Putamen (tissue), 1 donor: ENCODE measurements at regions not wholly inside any gene's neighbourhood (a gene's known extent, or its start where the extent isn't known, plus 50 kb on each side); places are given as distances from the start of the nearest gene placed in this dataset.
"Not testable (repeated sequence)": the region's sequence is repeated elsewhere in the genome, so short reads cannot be mapped to it uniquely, and the experiment has no call there.

Source experiments
- DNase-seq: peaks from one replicate; pipeline ENCODE4 v3.0.0-alpha.2; 2016; ENCODE audit warnings: low spot score

DNA sequence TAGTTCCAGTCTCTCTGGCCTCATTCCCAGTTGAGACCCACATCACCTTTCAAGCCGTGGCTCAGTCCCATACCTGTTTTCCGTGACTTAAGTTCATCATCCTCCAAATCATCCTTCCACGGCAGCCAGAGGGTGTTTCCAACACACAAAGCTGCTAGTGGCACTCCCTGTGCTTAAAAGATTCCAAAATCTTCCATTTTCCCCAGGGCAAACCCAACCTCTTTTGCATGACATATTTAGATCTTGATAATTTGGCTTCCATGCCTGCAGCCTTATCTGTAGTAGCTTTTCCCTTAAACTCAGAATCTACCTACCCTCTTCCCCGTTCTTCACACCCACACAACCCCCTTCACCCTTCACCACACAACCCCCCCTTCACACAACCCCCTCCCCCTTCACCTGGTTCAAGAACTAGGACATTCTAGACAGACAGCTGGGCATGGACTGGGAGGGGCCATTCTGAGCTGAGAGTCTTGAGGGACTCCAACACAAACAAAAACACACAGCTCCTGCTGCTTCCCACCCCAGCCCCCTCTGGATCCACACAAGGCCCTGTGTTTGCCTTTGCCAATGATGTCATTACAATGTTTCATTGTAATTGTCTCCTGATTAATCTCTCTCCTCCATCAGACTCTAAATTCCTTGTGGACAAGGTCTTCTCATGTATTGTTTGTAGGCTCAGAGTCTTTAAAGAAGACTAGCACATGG lies 268.2 kb downstream of the SH3GL2 start:
- no peak for DNase-seq

DNA sequence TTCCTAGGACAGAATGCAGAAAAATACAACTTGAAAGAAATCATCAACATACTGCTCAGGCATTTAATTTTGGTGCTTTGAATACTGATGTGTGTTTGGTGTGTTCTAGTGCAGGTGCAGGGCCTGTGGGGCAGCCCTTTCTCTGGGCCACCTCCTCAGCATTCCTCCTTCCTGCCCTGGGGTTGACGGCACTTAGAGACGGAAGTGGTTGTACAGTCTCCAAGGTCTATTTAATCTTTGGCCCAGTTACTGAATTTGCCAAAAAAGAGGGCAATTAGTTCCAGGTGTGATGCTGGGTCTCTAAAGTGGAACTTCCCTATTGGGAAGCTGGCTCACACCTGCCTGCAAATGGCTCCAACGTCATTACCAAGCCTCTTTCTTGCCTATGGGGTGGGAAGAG lies 269.0 kb downstream of the SH3GL2 start:
- DNase-seq: no peak

DNA sequence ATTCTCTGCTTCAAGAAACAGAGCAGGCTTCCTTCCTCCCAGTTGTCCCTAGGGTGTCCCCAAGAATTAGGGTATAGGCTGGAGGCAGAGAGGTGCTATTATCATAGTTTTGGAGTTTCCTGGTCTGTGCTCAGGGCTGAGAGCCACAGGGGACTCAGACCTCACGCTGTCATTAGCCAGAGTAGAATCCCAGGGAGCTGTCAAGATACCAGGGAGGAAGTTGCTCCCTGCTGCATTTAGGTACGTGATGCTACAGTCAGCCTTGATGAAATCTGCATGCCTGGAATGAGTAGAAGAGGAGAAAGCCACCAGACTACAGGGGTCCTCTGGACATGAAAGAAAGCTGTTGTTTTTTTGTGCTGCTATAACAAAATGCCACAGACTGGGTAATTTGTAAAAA lies 273.2 kb downstream of the SH3GL2 start:
- no peak for DNase-seq

DNA sequence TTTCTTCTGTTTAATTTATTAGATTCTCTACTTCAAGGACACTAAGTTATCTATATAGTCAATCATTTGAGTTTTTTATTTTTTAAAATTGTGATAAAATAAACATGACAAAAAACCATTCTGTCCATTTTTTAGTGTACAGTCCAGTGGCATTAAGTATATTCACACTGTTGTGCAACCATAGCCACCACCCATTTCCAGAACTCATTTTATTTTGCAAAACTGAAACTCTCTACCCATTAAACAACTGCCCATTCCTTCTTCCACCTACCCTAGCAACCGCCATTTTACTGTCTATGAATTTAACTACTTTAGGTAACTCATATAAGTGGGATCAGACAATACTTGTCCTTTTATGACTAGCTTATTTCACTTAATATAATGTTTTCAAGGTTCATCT lies 275.6 kb downstream of the SH3GL2 start:
- no peak for DNase-seq

DNA sequence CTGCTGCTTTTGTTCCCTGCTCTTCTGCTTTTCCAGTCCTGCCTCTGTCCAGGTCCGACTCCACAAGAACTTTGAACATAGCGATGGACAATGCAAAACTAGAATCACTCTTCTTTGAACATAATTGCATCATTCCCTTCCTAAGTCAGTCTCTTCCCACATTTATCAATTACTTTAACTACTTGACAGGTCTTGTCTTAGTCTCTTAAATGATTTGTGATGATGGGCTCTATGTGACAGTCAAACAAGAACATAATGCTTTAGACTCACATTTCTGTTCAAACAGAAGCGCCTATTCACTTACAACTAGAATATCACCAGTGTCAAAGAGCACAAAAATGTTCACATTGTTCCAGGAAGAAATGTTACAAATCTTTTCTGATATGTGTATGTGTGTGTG lies 278.1 kb downstream of the SH3GL2 start:
- no peak for DNase-seq

DNA sequence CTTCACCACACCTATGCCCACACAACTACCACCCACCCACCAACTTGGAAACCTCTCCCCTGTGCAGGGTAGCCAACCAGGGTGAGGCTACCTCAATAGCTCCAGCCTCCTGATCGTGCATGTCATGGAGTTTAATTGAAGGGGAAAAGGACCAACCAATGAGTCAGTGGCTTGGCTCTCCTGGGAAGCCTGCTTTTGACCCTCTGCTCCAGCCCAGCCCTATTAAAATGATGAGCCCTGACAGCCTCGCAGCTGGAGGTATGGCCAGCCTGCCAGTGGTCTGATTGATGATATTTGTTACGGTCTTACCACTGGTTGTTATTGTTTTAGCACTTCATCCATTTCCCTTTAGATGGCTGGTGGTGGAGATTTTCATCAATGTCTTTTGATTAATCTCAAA lies 280.4 kb downstream of the SH3GL2 start:
- DNase-seq: no peak

DNA sequence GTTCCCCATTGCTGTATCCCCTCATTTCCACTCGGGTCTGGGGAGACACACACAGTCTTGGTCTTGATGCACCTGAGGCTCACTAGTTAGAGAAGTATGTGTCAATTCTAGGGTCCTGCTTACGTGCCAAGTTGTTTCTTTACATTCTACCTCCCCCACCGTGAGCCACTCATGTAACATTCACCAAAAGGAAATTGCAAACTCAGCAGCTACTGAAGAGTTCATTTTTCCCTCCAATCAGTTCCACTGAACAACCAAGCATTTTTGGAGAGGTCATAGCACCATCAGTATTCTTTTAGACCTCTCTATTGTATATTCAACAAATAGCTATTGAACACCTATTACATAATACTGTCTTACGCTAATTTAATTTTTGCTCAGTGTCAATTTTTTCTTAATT lies 281.1 kb downstream of the SH3GL2 start:
- DNase-seq: no peak

DNA sequence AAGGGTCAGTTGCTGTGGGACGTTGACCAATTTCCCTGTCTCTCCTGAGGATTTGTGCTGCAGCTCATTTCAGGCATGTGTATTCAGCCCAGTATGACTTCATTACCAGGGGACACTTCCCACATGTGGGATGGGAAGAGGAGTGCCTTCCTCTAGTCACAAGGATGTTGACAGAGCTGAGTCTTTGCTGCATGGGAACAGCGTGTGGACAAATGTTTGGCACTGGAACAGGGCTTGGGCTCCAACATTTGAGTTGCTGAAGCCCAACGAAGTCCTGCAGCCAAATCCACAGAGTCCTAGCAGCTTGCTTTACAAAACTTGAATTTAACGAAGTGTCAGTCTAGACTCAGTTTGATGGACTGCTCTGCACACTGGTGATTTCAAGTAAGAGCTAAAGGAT lies 283.2 kb downstream of the SH3GL2 start:
- no peak for DNase-seq

DNA sequence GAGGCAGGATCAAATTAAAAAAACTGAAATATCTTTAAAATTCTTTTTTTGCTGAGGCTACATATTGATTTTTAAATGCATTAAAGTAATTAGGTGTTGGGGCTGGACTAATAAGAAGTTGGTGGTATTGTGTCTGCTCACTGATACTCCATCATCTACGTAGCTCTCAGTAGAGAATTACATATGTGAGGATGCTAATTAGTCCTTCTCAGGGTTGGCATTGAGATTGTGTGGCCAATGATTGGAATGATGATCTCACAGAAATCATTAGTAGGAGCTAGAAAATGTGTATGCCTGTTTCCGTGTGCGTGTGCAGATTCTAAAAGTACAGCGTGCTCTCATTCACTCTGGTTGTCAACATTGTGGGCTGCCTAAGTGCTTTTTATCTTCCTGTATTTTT lies 283.8 kb downstream of the SH3GL2 start:
- no peak for DNase-seq

DNA sequence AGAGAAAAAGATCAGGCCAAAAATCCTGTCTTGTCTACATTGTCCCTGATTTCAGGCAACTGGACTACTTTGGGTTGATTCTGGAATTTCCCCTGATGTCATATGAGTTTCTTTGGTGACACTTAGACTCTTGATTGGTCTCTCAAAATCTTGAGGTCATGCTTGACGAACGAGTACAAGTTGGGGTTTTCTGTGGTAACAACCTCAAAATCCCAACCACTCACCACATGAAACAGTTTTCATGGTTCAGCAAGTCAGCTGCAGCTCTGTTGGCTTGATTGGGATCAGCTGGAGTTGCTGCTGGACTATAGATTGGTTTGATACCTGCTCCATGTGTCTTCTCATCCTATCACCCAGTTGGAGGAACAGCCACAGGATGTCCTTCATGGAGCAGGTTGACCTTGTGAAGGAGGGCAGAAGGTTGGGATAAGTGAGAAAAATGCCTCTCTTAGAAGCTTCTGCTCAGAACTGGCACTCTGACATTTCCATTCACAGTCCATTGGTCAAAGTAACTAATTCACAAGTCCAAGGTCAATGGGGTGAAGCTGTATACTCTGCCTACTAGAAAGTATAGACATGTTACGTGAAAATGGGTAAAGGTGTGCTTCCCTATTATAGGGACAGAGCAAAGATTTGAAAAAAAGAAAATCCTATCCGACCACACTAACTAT lies 284.5 kb downstream of the SH3GL2 start:
- no peak for DNase-seq

DNA sequence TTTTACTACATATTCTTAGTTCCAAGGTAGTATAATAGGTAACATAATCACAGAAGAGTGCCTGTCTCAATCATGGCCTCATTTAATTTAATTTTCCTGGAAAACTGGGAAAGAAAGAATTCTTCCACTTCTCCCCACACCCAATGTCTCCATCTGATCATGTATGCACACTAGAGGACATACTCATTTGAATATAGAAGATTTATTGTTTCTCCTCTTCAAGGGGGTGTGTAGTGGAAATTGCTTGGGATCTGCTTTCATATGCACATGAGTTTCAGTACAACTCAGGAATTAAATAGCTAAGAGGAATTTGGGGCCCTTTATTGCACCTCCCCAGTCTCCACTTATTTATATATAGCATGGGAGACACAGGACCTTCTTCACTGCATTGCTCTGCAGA lies 285.1 kb downstream of the SH3GL2 start:
- DNase-seq: no peak

DNA sequence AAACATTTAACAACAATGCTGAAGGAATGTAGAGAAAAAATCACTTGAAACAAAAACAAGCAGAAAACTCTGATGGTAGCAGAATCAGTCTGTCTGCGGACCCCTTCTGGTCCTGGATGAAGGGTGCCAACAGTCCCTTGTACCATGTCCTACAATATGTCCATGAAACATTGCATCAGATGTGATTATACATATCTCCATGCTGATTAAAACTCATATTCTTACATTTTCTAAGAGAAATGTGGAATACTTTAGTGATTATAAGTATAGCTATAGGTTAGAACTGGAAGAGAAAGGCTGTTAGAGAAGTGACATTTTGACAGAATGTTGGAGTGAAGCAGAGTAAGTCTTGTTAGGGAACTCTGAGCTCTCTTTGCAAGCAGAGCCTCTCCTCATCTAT lies 286.1 kb downstream of the SH3GL2 start:
- no peak for DNase-seq

DNA sequence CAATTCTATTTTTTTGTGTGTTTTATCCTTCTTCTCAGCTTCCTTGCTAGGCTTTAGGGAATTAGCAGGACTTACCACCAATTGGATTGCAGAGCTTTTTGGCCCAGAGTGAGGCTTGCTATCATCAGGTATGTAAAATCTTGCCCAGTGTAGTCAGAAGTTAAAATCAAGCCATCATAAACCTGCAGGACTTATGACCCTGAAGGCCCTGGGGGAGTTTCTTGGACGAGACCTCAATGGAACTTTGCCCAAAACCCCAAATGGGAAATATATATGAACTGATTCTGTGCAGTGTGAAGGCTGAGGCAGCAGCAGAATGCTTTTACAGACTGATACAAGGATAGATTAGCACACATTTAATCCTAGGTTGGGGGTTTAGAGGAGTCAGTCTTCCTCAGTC lies 287.0 kb downstream of the SH3GL2 start:
- no peak for DNase-seq

DNA sequence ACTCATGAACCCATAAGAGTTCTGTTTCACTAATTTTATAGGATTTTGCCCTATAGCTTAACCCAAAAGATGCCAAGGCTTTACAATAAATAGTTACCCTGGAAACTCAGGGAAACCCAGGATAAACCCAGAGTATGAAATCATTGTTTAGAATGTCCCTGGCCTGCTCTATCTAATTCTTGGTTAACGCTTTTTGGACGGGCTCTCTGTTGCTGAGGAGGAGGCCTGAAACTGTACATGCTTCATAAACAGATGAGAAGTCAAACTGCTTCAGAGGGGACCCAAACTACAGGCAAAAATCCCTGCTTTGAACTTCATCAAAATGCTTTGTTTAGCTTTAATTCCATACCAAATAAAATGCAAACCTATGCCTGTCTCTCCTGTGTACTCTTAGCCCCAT lies 291.9 kb downstream of the SH3GL2 start:
- no peak for DNase-seq

DNA sequence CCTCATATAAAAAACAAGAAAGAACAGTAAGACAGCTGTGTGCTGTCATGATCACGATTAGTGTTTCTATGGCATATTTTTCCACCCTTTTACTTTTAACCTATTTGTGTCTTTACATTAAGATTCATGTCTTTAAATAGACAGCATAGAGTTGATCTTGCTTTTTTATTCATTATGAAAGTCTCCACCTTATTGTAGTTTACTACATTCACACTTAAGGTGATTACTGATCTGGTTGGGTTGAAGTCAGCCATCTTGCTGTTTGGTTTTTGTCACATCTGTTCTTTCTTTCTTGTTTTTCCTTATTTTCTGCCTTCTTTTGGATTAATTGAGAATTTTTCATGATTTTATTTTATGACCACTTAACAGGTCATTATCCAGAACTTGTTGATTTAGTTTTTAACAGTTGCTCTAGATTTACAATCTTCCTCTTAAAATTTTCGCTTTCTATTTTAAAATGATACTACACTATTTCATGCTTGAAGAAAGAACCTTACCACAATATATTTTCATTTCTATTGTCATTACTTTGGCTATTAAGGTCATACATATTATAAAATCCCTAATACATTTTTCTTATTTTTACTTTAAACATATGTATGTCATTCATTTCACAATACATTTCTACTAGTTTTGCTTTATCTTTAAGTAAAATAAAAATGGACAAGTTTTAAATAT lies 292.5 kb downstream of the SH3GL2 start:
- DNase-seq: no peak

DNA sequence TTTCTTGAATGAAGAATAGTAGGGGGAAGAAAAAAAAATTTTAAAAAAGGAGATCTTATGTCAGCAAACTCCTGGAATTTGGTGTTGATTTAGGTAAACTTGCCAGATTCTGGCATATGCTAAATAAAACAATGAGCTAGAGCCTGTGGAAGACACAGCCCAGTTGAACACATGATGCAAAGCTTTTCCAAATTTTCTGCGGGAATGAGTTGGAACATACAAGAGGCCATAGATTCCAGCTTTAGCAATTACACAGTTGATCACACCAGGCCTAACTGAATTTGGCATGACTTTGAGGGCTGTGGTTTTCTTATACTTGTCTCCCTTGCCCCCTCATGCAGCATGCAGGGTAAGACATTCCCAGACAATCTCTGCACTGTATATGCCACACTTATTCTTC lies 297.0 kb downstream of the SH3GL2 start:
- DNase-seq: no peak

DNA sequence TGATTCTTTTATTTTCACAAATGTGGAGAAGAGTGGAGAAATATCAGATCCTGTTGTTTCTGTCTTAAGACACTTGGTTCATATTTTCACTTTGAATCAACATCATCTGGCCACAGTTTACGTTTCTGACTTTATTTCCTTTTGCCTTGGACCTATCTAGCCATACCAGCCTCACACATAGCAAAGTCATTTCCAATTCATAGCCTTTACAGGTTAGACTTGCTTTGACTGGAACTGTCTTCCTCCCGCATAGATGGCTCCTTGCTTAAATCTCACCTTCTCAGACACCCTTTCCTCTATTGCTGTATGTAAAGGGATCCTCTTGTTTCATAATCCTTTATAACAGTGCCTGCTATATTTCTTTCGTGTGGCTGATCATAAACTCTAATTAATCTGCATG lies 297.8 kb downstream of the SH3GL2 start:
- no peak for DNase-seq

DNA sequence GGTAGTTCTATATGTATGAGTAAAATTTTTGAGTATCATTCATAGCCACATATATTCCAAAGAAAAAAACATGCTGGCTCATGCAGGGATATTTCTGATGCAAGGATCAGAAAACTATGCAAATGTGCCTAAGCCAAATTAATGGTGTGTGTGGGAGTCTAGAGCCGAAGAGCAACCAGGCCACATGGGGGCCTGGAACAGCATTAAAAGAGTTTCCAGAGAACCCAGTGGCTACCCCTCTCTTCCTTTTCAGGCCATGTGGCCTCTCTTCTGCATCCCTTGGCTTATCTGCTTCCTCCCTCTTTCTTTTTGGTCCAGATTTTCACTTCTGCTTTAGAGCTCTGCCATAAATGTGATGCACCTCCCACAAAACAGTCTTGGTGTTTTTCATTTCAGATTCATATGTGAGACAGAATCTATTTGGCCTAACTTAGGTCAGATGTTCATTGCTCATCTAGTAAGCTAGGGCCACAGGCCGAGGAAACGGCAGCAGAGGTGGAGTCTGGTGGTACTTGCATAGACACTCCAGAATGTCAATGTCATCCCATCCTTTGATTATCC lies 300.0 kb downstream of the SH3GL2 start:
- no peak for DNase-seq

DNA sequence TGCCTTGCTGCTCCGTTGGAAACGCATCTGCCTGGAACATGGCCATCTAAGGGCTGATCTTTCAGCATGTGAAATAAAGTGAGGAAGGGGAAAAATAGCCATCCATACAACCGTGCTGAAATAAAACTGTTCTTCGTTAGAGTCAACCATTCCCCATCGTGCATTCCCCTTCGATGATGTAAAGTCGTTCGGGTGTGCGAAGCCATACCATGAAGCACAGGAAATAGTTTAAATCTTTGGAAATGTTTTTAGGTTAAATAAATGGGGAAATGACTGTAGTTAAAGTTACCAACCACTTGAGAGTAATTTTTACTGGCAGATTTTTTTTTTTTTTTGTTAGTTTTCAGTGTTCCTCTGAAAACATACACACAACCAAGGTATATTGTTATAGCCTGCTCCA lies 302.5 kb downstream of the SH3GL2 start:
- DNase-seq: no peak

DNA sequence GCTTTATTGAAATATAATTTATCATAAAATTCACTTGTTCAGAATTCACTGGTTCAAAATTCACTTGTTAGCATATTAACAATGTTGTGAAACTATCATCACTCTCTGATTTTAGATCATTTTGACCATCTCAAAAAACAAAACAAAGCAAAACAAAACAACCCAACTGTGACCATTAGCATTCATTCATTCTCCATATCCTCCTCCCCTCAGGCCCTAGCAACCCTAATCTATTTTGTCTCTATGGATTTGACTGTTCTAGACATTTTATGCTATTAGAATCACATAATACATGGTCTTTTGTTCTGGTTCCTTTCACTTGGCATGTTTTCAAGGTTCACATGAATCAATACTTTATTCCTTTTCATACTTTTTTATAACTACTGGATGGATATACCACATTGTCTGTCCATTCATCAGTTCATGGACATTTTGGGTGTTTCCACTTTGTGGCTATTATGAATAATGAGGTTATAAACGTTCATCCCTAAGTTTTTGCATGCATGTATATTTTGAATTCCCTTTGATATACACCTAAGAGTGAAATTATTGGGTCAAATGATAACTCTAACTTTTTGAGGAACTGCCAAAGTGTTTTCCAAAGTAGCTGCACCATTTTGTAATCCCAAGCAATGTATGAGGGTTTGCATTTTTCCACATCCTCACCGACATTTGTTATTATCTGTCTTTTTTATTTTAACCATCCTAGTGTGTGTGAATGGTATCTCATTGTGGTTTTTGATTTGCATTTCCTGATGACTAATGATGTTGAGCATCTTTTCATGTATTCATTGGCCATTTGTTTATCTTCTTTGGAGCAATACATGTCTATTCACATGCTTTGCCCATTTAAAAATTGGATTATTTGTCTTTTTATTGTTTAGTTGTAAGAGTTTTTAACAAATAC lies 304.1 kb downstream of the SH3GL2 start:
- no peak for DNase-seq

DNA sequence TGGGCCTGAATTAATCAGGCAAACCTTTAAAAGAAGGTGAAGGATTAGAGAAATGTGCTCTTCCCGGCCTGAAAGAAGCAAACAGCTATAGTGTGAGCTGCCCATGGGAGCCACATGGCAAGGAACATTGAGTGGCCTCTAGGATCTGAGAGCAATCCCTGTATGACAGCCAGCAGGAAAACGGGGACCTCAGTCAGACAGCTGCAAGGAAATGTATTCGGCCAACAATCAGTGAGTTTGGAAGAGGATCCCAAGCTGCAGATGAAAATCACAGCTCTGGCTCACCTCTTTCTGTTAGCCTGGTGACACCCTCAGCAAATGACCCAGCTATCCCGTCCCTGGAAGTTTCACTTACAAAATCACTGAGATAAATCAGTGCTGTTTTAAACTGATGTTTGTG lies 309.2 kb downstream of the SH3GL2 start:
- DNase-seq: no peak

DNA sequence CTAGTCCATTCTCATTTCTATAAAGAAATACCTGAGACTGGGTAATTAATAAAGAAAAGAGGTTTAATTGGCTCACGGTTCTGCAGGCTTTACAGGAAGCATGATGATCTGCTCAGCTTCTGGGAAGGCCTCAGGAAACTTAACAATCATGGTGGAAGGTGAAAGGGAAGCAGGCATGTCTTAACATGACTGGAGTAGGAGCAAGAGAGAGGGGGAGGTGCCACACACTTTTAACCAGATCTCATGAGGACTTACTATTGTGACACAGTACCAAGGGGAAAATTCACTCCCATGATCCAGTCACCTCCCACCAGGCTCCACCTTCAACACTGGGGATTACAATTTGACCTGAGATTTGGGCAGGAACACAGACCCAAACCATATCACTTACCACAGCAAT lies 310.1 kb downstream of the SH3GL2 start:
- DNase-seq: not testable (repeated sequence)
